ENCODE measurements at regions not wholly inside any gene's neighbourhood (a gene's known extent, or its start where the extent isn't known, plus 50 kb on each side); places are given as distances from the start of the nearest gene placed in this dataset.

GRCh38 chr18:7334973-7335568 lies 104.2 kb downstream of the LRRC30 start (continued):
- TF ChIP-seq ZBTB33 (IDR thresholded peaks at IDR 0.05; ENCODE audit: extremely low read depth, insufficient replicate concordance, low read length) (no peak), EGR1 (IDR thresholded peaks at IDR 0.05; ENCODE audit: low read depth) (no peak), POLR2AphosphoS5 (IDR thresholded peaks at IDR 0.05; ENCODE audit: low read depth, low read length) (no peak), ATF3 (IDR thresholded peaks at IDR 0.05) (no peak), TCF7L2 (IDR thresholded peaks at IDR 0.05; ENCODE audit: borderline replicate concordance, extremely low read depth, insufficient read depth, insufficient read length) (no peak), ZFX (IDR thresholded peaks at IDR 0.05) (no peak)

GRCh38 chr18:7336623-7337022 lies 105.7 kb downstream of the LRRC30 start:
- Histone ChIP-seq H3K79me2 (ENCODE audit: insufficient read depth, low read length) (no peaks in the 10 kb centered on the region), H3K4me3 (replicated peaks in 1 of 2; ENCODE audit: low read depth in 1 of 2, low read length in 2 of 2) (no peak overlapping the region), H3K4me2 (ENCODE audit: low read length) (no peak overlapping the region), H3K4me1 (ENCODE audit: control insufficient read depth in 1 of 2, insufficient read depth in 2 of 2, low read length in 2 of 2) (no peaks in the 10 kb centered on the region), H4K20me1 (ENCODE audit: insufficient read depth) (no peaks in the 10 kb centered on the region), H3K36me3 (ENCODE audit: control insufficient read depth in 1 of 2, insufficient read depth in 2 of 2, low read length in 2 of 2) (no peaks in the 10 kb centered on the region), H3K27ac (ENCODE audit: low read depth, low read length) (no peak overlapping the region), H3K27me3 (ENCODE audit: insufficient read depth, low read length) (no peaks in the 10 kb centered on the region), H3K9me3 (ENCODE audit: control insufficient read depth in 1 of 2, insufficient read depth in 1 of 2, low read depth in 1 of 2, low read length in 2 of 2) (peaks cover 0 to 8% of the 10 kb centered on the region in 2 experiments; a peak in 2 of 4 replicates), H3K9ac (ENCODE audit: low read length) (no peak overlapping the region), H3K9me2 (ENCODE audit: insufficient read depth) (no peaks in the 10 kb centered on the region), H2AFZ (ENCODE audit: low read depth, low read length, poor library complexity, severe bottlenecking) (no peak overlapping the region)
- BruUV-seq (replicated peaks): no TSS peak
- TF ChIP-seq YY1 (IDR thresholded peaks at IDR 0.05; ENCODE audit: extremely low read depth, insufficient replicate concordance, low read depth, low read length): no peak
- TF ChIP-seq FOSL1 (IDR thresholded peaks at IDR 0.05; ENCODE audit: low read depth): no peak
- no peak for TF ChIP-seq CBX3 (IDR thresholded peaks at IDR 0.05; ENCODE audit: low read depth)
- TF ChIP-seq TCF7L2 (IDR thresholded peaks at IDR 0.05; ENCODE audit: borderline replicate concordance, extremely low read depth, insufficient read depth, insufficient read length): no peak
- no peak for TF ChIP-seq ATF3 (IDR thresholded peaks at IDR 0.05)
- TF ChIP-seq ZNF274 (IDR thresholded peaks at IDR 0.05; ENCODE audit: low read depth, low read length): no peak
- TF ChIP-seq ELF1 (IDR thresholded peaks at IDR 0.05; ENCODE audit: borderline replicate concordance, low read depth): no peak
- TF ChIP-seq POLR2AphosphoS5 (IDR thresholded peaks at IDR 0.05; ENCODE audit: low read depth, low read length): no peak
- TF ChIP-seq ZFX (IDR thresholded peaks at IDR 0.05): no peak
- TF ChIP-seq CEBPB (IDR thresholded peaks at IDR 0.05; ENCODE audit: low read depth): no peak
- intact Hi-C loops (cut with micrococcal nuclease): no loop called here
- ChIA-PET POLR2A (no interaction called here), RAD21 (ENCODE audit: low non-redundant PET in 1 of 2, low total read pairs in 2 of 2, uncharacterized antibody in 2 of 2, unreplicated experiment in 2 of 2) (no interaction called here), CTCF (no interaction called here)
- DNase-seq (ENCODE audit: low read depth, low spot score) (no peak), ATAC-seq (no peak)

All from HCT116 (cell line).